ENCODE measurements at regions not wholly inside any gene's neighbourhood (a gene's known extent, or its start where the extent isn't known, plus 50 kb on each side); places are given as distances from the start of the nearest gene placed in this dataset.
A peak's percentile ranks its signal among the peaks of the same experiment; 100 is the strongest.
"Not testable (repeated sequence)": the region's sequence is repeated elsewhere in the genome, so short reads cannot be mapped to it uniquely, and the experiment has no call there.

- DNase-seq (ENCODE audit: low read depth in 1 of 2, low spot score in 1 of 2) = peak in 1 of 2 donors; percentile 36
- no peak for TF ChIP-seq CTCF (IDR thresholded peaks at IDR 0.05; ENCODE audit: low read depth, low read length)
- Histone ChIP-seq H3K4me1 (ENCODE audit: low read depth) (peaks cover 11% of the 10 kb centered on the region), H3K4me3 (no peak overlapping the region), H3K27ac (peak overlapping the region; percentile 49), H3K9me3 (ENCODE audit: low read depth) (no peaks in the 10 kb centered on the region), H3K27me3 (no peaks in the 10 kb centered on the region), H3K36me3 (no peaks in the 10 kb centered on the region)
Measured at GRCh38 chr9:617445-618085, 223.9 kb upstream of the DMRT1 start.

- peaks cover 11% of the 10 kb centered on the region for H3K4me1 ChIP-seq (ENCODE audit: low read depth)
- H3K27ac ChIP-seq = no peak overlapping the region
- DNase-seq (ENCODE audit: low read depth in 1 of 2, low spot score in 1 of 2) = peak in 1 of 2 donors; percentile 67
- TF ChIP-seq CTCF (IDR thresholded peaks at IDR 0.05; ENCODE audit: low read depth, low read length) = no peak
- no peaks in the 10 kb centered on the region for H3K36me3 ChIP-seq
- H3K27me3 ChIP-seq = no peaks in the 10 kb centered on the region
- no peak overlapping the region for H3K4me3 ChIP-seq
- H3K9me3 ChIP-seq (ENCODE audit: low read depth) = no peaks in the 10 kb centered on the region
Measured at GRCh38 chr9:618478-618877, 223.0 kb upstream of the DMRT1 start.

- Histone ChIP-seq H3K4me3 (no peak overlapping the region), H3K9me3 (ENCODE audit: low read depth) (no peaks in the 10 kb centered on the region), H3K27ac (no peak overlapping the region), H3K27me3 (no peaks in the 10 kb centered on the region), H3K36me3 (no peaks in the 10 kb centered on the region), H3K4me1 (ENCODE audit: low read depth) (peaks cover 21% of the 10 kb centered on the region)
- no peak for TF ChIP-seq CTCF (IDR thresholded peaks at IDR 0.05; ENCODE audit: low read depth, low read length)
- DNase-seq (ENCODE audit: low read depth in 1 of 2, low spot score in 1 of 2) = no peak
Measured at GRCh38 chr9:621201-621855, 220.2 kb upstream of the DMRT1 start.

GRCh38 chr9:624935-625500 is 216.5 kb upstream of the DMRT1 start:
- DNase-seq (ENCODE audit: low read depth in 1 of 2, low spot score in 1 of 2) = peak in 1 of 2 donors; percentile 49
- H3K4me3 ChIP-seq = no peak overlapping the region
- no peaks in the 10 kb centered on the region for H3K9me3 ChIP-seq (ENCODE audit: low read depth)
- peaks cover 33% of the 10 kb centered on the region for H3K4me1 ChIP-seq (ENCODE audit: low read depth)
- H3K27ac ChIP-seq = peak overlapping the region; percentile 74
- no peak for TF ChIP-seq CTCF (IDR thresholded peaks at IDR 0.05; ENCODE audit: low read depth, low read length)
- no peaks in the 10 kb centered on the region for H3K27me3 ChIP-seq
- H3K36me3 ChIP-seq = no peaks in the 10 kb centered on the region

GRCh38 chr9:625613-626012 is 215.9 kb upstream of the DMRT1 start:
- H3K4me1 ChIP-seq (ENCODE audit: low read depth) = peaks cover 33% of the 10 kb centered on the region
- no peaks in the 10 kb centered on the region for H3K27me3 ChIP-seq
- H3K4me3 ChIP-seq = no peak overlapping the region
- DNase-seq (ENCODE audit: low read depth in 1 of 2, low spot score in 1 of 2) = no peak
- H3K9me3 ChIP-seq (ENCODE audit: low read depth) = no peaks in the 10 kb centered on the region
- no peaks in the 10 kb centered on the region for H3K36me3 ChIP-seq
- TF ChIP-seq CTCF (IDR thresholded peaks at IDR 0.05; ENCODE audit: low read depth, low read length) = no peak
- peak overlapping the region; percentile 74 for H3K27ac ChIP-seq

GRCh38 chr9:626114-626513 is 215.4 kb upstream of the DMRT1 start:
- DNase-seq (ENCODE audit: low read depth in 1 of 2, low spot score in 1 of 2); H3K27me3 ChIP-seq; H3K4me3 ChIP-seq; H3K9me3 ChIP-seq (ENCODE audit: low read depth); H3K36me3 ChIP-seq: not testable (repeated sequence)
- peaks cover 33% of the 10 kb centered on the region for H3K4me1 ChIP-seq (ENCODE audit: low read depth)
- peak overlapping the region; percentile 74 for H3K27ac ChIP-seq
